CD4-positive, alpha-beta T cell treated with Interferon alpha-2 for 1 hour (primary cell): ENCODE measurements at regions not wholly inside any gene's neighbourhood (a gene's known extent, or its start where the extent isn't known, plus 50 kb on each side); places are given as distances from the start of the nearest gene placed in this dataset.
A peak's percentile ranks its signal among the peaks of the same experiment; 100 is the strongest.

Experiments
- DNase-seq, 2 donors: peaks; one replicate each; pipeline ENCODE4 v3.0.0-alpha.2; 2020 to 2022

DNA sequence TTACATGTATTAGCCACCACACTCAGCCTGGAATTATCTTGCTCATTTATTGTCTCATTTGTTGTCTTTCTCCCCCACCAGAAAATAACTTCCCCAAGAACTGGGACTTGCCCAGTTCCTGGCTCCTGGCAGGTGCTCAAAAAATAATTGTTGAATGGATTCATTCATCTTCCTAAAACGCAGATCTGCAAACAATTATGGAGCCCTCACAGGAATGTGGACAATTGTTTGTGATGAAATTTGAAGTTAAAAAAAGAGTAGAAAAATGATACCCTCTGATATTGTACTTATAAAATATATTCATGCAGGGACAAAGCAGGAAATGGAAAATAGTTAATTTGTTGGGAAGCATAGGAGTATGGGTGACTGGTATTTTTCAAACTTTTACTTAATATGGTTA is 60.7 kb upstream of the MAP1LC3B2 start:
- DNase-seq: no peak

DNA sequence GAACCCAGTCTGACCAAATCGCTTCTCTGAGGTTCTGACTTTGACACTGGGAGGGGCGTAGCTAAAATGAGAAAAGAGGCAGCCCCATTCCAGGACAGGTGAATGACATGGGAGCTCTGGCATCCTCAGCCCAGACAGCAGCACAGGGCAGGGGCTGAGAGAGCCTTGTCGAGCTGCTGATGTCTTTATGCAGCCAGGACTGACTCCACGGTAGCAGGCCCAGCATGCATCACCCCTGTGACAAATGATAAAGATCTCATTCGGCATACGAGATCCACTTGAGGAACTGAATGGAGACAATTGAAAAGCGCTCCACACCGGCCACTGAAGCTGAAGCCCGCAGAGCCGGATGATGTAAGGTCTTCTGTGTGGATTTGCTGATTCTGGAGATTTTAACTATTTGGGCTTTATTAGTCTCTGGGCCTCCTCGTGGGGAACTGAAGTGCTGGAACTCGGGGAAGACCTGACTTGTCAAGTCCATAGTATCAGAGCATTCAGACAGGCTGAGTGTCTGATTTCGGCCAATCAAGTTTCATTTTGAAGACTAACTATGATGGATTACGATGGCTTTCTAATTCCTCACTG is 56.9 kb upstream of the MAP1LC3B2 start:
- DNase-seq: no peak

DNA sequence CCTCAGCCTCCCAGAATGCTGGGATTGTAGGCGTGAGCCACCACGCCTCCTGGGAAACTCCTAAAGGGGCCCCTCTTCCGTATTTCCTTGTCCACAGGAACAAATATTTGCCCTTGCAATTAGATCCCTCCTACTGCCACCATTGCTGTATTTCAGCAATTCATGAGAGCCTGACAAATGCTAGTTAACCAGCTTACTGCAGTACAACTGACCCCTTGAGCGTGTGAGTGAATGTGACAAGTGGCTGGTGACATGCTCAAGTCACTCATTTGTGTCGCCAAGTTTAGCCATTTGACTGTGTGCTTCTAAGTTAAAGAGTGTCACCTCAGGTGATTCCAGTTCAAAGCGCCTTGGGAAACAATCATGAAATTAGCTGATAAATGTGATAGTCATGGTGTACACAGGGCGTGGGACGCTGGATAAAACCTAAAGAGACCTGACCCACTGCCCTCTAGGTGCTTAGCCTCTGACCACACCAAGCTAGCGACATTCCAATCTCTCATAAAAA is 56.1 kb upstream of the MAP1LC3B2 start:
- no peak for DNase-seq

DNA sequence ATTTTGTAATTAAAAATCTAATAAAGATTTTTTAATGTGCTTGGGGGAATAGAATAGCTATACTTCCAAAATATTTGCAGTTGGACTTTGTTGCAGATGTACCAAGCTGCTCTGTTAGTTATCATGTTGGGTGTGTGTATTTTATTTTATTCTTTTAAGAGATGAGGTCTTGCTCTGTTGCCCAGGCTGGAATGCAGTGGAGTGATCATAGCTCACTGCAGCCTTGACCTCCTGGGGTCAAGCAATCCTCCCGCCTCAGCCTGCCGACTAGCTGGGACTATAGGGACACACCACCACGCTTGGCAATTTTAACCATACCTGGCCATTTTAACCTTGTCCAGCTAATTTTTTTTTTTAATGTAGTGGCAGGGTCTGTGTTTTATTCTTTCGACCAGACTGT is 54.7 kb upstream of the MAP1LC3B2 start:
- DNase-seq: no peak

DNA sequence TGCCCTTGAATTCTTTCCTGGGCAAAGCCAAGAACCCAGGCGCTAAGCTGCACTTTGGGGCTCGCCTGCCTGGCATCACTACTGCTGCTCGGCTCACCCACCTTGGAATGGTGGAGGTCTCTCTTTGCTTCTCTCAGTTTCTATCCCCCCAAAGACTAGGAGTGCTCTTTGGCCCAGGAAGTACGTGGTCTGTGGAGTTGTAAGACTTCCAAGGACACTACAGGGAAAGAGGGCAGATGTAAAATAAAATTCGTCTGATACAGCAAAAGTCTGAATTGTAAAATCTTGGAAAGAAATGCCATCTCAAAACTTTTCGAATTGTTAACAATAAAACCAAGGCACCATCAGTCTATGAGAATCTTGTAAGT is 52.5 kb upstream of the MAP1LC3B2 start:
- DNase-seq: no peak

DNA sequence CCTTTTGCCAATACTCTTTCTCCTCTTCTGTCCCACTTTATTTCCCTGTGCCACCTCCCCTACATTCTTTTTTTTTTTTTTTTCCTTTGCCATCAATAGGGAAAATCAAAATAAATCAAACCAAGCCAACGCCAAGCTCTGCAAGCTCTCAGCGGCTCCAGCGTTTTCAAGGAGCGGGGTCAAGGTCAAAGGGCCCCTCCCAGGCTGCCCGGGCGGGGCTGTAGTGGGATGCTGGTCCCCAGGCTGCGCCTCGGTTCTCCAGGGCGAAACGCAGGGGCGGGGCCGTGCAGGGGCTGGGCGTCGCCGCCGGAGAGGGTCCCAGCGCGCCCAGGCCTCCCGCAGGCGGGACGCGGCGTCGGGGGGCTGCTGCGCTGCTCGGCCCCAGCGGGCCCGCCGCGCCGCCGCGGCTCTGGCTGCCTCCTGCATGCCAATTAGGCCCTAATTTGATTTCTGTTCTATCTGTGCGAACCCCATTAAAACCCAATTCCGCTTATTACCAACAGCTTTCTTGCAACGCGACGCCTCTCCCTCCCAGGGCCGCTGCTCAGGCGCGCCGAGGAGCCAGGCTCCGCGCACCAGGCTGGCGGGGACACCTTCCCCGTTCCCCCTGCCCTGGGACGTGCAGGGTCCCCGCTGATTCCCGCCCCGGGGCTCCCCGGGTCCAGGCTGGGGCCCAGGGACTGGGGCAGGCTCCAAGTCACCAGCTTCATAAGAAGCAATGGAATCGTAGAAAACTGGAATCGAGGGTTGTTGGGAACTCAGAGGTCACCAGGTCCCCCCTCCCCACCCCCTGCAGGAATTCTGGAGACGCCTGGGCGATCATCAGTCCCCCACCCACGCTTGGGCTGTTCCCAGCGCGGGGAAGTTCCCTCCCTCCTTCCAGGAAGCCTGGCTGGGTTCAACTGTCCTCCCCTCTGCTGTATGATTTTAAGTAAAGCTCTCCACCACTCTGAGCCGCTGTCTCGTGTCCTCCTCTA is 50.7 kb upstream of the MAP1LC3B2 start:
- DNase-seq: peak in 1 of 2 donors; percentile 5
